GM18517 (cell line): ENCODE measurements at regions not wholly inside any gene's neighbourhood (a gene's known extent, or its start where the extent isn't known, plus 50 kb on each side); places are given as distances from the start of the nearest gene placed in this dataset.

ENCODE experiments used
- ATAC-seq: cut with Tn5 transposase; IDR thresholded peaks from one replicate; pipeline ENCODE4 v1.9.1; 2021; ENCODE audit warnings: mild to moderate bottlenecking, moderate library complexity; ENCODE audit not compliant: unreplicated experiment

DNA sequence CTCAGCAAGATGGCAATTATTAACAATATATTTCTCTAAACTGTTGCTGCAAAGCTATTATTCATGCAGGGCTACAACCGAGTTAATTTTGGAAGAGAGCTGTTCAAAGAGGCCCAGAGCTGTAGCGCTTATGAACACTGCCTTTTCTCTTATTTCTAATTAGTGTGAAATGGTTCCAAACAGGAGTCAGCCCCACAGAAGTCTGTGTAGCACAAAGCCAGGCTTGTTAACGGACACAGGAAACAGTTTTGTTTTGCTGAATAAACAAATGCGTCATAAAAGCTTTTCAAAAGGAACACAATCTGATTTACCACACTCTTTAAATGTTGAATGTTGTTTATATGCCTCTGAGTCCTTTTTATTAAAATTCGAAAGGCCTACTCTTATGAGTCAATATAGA lies 396.5 kb downstream of the ANXA1 start:
- no peak for ATAC-seq

DNA sequence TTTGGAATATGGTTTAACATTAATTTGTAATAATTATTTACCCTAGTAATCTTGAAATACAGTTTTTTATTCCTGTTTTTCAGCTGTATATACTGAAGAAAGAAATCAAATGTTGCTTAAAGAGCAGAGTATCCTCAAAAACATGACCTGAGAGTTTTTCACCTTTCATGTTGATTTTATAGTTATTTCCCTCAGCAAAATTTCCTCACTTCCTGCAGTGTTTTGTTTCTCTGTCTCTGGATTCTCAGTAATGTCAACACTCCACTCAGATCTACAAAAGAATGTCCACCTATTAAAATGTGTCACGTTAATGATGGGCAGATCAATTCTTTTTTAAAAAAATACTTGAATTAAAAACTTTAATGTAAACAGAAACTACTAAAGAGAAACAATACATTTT lies 398.3 kb downstream of the ANXA1 start:
- ATAC-seq = no peak

- ATAC-seq = no peak
These were observed 401.6 kb downstream of the ANXA1 start for GRCh38 chr9:73553295-73553694.

DNA sequence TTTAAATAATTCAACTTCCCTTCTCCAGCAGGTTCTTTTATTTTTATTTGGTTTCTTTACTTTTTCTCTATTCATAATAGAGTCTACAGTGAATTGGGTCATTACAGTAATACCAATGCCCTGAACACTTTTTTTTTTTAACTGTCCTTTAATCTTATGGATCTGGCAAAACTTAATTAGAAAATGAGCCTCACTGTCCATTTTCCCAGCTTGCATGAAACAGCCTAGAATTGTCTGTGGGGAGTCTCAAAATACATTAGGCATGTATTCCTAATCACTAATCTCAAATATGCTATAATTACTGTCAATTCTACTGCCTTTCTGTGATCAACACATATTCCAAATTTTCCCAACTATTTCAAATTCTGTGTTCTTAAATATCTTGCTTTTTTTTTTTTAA lies 406.8 kb downstream of the ANXA1 start:
- ATAC-seq = no peak

DNA sequence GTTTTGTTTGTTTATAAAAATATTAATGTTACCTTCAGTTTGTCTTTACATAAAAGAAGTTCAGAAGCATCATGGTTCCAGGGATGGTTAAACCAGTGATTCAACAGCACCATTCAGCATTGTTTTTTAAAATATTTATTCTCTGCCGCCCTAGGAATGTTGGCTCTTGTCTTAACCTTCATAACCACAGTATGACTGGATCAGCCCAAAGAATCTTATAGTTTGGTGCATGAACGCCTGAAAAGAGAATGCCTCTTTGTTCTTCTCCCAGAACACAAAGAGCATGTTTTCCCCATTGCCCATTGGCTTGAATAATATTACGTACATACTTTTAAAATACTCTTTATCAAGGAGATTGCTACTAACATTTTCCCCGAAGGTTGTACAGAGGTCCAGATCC lies 413.4 kb downstream of the ANXA1 start:
- no peak for ATAC-seq

DNA sequence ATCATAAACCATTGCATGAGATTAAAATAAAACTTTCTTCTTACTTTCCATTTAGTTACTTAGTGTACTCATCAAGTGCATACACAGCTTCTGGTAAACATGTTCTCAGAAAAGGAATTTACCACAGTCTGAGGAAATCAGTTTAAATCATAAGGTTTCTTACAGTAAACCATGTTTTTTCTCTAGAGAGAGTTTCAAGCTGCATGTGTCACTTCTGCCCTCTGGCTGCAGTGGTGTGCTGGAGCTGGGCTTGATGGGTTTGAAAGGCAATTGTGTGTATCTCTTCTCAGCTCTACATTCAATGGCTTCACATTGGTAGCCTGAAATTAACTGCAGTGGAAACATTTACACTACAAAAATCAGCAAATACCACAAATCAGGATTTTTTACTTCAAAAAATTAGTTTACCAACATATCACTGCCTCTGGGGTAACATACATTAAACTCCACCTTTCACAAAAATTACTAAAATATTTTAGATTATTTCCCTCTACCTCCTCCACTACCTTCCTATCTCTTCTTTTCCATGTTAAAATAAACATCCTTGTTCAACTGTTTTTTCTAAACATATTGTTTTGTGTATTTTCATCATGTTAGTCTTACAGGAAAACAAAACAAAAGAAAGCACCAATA lies 414.3 kb downstream of the ANXA1 start:
- no peak for ATAC-seq

DNA sequence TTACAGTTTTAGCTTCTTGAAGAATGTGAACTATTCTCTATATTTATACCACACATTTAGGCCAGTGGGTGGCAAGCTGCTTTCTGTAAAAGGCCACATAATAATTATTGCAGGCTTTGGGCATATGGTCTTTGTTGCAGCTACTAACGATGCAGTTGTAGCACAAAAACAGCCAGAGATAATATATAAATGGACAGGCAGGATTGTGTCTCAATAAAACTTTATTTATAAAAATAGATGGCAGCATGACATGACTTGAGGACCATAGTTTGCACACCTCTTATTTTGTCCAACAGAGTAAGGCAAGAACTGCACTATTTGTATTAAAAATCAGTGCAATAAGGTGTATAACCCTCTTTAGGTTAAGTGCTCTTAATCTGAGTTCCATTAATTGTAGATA lies 415.0 kb downstream of the ANXA1 start:
- no peak for ATAC-seq

DNA sequence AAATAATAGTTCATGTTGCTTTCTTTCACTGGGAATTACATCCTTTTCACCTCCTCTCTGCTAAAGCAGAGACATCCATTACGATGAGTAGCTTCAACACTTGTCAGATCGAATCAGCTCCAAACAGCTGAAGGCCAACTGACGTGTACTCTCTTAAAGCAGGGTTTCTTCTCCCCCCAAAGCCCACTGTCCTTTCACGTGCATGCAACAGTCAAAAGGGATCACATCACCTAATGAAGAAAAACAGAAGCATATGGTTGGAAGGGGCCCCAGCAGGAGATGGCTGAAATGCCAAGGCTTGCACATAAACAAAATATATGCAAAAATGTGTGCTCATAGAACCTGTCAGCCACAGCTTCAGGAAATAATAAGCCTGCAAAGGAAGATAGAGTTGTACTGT lies 421.6 kb downstream of the ANXA1 start:
- ATAC-seq = no peak

DNA sequence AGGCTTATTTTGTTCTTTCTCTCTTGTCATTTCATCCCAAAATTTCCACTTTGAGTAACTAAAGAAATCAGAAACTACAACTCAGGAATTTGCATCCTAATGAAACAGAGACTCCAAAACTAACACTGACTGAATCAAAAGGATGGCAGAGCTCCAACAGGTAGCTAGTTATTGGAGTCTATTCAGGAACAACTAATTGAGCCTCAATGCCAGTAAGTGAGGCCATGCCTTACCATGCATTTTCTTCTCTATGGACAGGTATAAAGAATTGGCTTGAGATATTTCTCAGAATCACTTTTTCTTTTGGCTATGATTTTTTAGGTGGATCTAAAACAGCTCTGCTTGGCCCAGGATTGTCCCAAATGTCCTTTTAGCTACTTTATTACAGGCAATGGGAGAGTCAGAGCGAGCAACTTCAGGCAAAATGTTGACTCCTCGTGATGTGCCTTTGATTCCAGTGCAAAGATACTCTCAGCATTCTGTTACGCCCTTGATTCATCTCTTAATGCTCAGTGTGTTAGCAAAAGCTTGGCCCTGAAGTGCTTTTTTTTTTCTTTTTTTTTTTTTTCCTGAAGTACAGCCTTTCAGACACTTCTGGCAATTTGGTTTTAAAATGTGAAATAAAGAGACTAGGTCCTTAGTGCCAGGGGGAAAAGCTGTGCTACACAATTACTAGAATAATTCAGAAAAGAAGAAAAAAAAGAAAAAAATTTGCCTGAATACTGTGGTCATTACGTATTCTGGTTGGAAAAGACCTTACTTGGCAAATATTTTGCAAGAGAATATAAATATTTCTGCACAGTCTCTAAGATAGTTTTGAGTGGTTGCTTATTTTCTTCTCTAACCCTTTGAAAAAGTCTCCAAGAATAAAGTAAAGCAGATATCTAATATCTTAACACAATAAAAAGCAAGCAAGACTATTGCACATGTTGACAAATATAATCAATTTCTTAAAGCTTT lies 423.7 kb downstream of the ANXA1 start:
- ATAC-seq = no peak

- no peak for ATAC-seq
These were observed 426.2 kb downstream of the ANXA1 start for GRCh38 chr9:73577848-73578247.

GRCh38 chr9:73579823-73580222 lies 428.2 kb downstream of the ANXA1 start:
- ATAC-seq = no peak

- ATAC-seq = no peak
These were observed 431.9 kb downstream of the ANXA1 start for GRCh38 chr9:73583576-73583975.

- ATAC-seq = no peak
These were observed 443.4 kb downstream of the ANXA1 start for GRCh38 chr9:73595036-73595545.

- no peak for ATAC-seq
These were observed 444.7 kb downstream of the ANXA1 start for GRCh38 chr9:73596321-73596720.

DNA sequence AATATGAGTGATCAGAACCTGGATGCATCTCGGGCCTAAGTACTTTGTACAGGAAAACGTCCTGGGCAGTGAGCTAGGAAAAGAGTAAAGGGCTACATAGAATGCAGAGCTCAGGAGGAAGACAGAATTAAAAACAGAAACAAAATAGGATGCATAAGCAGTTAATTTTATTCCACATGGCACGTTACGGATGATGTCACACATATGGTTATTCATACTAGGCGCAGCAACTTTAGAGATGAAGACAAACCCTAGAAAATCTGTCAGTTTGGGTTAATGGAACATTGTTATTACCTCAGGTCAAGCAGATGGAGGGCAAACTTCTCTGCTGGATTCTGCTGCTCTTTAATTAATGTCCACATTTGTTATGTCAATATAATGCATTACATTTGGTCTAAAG lies 445.4 kb downstream of the ANXA1 start:
- no peak for ATAC-seq

GRCh38 chr9:73597771-73598170 lies 446.1 kb downstream of the ANXA1 start:
- no peak for ATAC-seq

DNA sequence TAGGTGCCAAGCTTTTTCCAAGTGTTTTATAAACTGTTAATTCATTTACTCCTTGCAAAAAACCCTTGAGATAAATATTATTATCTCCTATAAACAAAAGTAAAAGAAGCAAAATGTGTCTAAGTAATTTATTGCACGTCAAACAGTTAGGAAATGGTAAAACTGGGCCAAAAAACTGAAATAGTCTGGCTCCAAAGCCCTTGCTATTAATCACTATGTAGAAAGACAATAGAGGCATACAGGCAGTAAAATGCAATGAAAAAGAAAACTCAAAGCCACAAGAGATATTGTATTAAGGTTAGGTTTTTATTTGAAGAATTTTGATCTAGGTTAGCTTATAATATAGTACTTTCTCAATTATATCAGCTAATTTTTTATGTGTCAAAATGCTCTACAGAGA lies 457.7 kb downstream of the ANXA1 start:
- no peak for ATAC-seq

GRCh38 chr9:73611032-73611431 lies 459.4 kb downstream of the ANXA1 start:
- no peak for ATAC-seq

DNA sequence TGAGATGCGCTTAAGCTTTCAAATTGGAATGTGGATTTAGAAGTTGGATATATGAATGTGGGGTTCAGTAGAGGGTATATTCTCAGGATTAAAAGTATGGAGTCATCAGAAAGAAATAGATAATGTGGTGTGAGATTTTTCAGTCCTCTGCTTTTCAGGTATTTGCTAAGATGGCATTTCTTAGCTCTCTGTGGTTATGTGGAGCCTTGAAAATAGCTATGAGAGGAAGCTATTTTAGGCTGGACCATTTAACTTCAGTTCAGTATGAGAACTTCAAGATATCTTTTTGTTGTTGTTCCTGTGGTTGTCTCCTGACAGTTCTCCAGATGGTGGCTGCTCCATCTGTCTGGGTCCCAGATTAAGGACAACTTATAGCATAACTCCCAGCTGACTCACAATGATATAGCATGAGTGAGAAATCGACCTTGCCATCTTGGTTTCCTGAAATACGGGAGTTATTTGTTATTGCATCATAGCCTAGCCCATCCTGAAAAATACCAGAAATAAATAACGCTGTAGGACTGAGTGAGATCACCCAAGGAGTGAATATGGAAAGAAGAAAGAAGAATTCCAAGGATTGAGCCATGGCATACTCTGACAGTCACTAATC lies 461.5 kb downstream of the ANXA1 start:
- no peak for ATAC-seq

- no peak for ATAC-seq
These were observed 463.9 kb downstream of the ANXA1 start for GRCh38 chr9:73615557-73615956.

GRCh38 chr9:73617586-73617985 lies 465.9 kb downstream of the ANXA1 start:
- no peak for ATAC-seq

DNA sequence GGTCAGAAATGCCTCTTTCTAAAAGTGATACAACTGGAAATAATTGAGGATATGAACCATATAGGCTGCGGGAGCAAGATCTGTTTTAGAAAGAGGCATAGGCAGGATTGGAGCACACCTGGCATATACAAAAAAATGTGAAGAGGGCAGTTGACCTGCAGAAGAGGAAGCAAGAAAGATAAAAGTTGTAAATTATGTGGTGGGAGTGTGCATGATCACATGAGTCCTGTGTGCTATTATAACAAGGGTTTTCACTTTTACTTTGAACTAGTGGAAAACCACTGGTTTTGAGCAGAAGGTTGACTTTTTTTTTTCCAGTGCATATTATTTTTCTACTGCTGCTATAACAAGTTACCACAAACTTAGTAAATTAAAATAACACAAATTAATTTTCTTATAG lies 489.3 kb downstream of the ANXA1 start:
- ATAC-seq = peak; percentile 83
